Peyer's patch (tissue), 4 donors: ENCODE measurements at regions not wholly inside any gene's neighbourhood (a gene's known extent, or its start where the extent isn't known, plus 50 kb on each side); places are given as distances from the start of the nearest gene placed in this dataset.

ENCODE experiments used
- POLR2A ChIP-seq, 2 donors: fragments of 450-650 bp; IDR thresholded peaks; one replicate each; pipeline ENCODE4 v1.5.1; 2017; ENCODE audit warnings: antibody characterized with exemption in 2 of 2, mild to moderate bottlenecking in 2 of 2, moderate library complexity in 2 of 2
- TF ChIP-seq, protein P1 (sequence below), 6 experiments: fragments of 450-650 bp in 4 of 6; fragments of 200-600 bp in 2 of 6; sonication (generic) in 1 of 6; IDR thresholded peaks; one replicate each; pipeline ENCODE4 v1.5.1; 2017 to 2019; ENCODE audit warnings: antibody characterized with exemption in 6 of 6, mild to moderate bottlenecking in 3 of 6, moderate library complexity in 1 of 6

- TF ChIP-seq, protein P1, sequence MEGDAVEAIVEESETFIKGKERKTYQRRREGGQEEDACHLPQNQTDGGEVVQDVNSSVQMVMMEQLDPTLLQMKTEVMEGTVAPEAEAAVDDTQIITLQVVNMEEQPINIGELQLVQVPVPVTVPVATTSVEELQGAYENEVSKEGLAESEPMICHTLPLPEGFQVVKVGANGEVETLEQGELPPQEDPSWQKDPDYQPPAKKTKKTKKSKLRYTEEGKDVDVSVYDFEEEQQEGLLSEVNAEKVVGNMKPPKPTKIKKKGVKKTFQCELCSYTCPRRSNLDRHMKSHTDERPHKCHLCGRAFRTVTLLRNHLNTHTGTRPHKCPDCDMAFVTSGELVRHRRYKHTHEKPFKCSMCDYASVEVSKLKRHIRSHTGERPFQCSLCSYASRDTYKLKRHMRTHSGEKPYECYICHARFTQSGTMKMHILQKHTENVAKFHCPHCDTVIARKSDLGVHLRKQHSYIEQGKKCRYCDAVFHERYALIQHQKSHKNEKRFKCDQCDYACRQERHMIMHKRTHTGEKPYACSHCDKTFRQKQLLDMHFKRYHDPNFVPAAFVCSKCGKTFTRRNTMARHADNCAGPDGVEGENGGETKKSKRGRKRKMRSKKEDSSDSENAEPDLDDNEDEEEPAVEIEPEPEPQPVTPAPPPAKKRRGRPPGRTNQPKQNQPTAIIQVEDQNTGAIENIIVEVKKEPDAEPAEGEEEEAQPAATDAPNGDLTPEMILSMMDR (IDR thresholded peaks at IDR 0.05), result no peak
- TF ChIP-seq POLR2A (IDR thresholded peaks at IDR 0.05), result no peak
Observed at GRCh38 chr9:79334711-79335110, 237.1 kb upstream of the TLE4 start.
